Esophagus muscularis mucosa (tissue), 4 donors: ENCODE measurements at regions not wholly inside any gene's neighbourhood (a gene's known extent, or its start where the extent isn't known, plus 50 kb on each side); places are given as distances from the start of the nearest gene placed in this dataset.

Source experiments
- DNase-seq: peaks from one replicate; pipeline ENCODE4 v3.0.0-alpha.2; 2017; ENCODE audit errors: extremely low spot score
- H3K27ac ChIP-seq, 4 donors: fragments of 200-600 bp; sonication (generic); replicated peaks in 1 of 4; 1 replicate in 3 of 4; 2 replicates in 1 of 4; pipeline ENCODE4 v1.5.1; 2016 to 2019; ENCODE audit warnings: mild to moderate bottlenecking in 1 of 4
- H3K27me3 ChIP-seq, 4 donors: fragments of 200-600 bp; sonication (generic); one replicate each; pipeline versions ENCODE4 v1.5.1 to v1.6.0; 2016 to 2019
- H3K36me3 ChIP-seq, 4 donors: fragments of 200-600 bp; sonication (generic); one replicate each; pipeline ENCODE4 v1.5.1; 2016 to 2019
- H3K4me1 ChIP-seq, 4 donors: fragments of 200-600 bp; sonication (generic); one replicate each; pipeline ENCODE4 v1.5.1; 2016 to 2019
- H3K4me3 ChIP-seq, 4 donors: fragments of 200-600 bp; sonication (generic); 1 replicate in 2 of 4; 2 replicates in 2 of 4; pipeline ENCODE4 v1.5.1; 2016 to 2019; ENCODE audit warnings: mild to moderate bottlenecking in 4 of 4, moderate library complexity in 1 of 4
- H3K9me3 ChIP-seq, 4 donors: fragments of 200-600 bp; sonication (generic); 1 replicate in 3 of 4; 2 replicates in 1 of 4; pipeline ENCODE4 v1.5.1; 2016 to 2019
- CTCF ChIP-seq, 3 experiments: fragments of 200-600 bp in 2 of 3; fragments of 450-650 bp in 1 of 3; sonication (generic) in 2 of 3; IDR thresholded peaks; one replicate each; pipeline ENCODE4 v1.5.1; 2017 to 2019; ENCODE audit warnings: antibody characterized with exemption in 3 of 3, mild to moderate bottlenecking in 2 of 3, moderate library complexity in 1 of 3
- EP300 ChIP-seq: sonication (generic); formaldehyde crosslinking; IDR thresholded peaks from one replicate; pipeline ENCODE4 v1.6.1; 2017; ENCODE audit warnings: antibody characterized with exemption
- POLR2A ChIP-seq: fragments of 450-650 bp; IDR thresholded peaks from one replicate; pipeline ENCODE4 v1.6.1; 2017; ENCODE audit warnings: antibody characterized with exemption, moderate library complexity, mild to moderate bottlenecking, low read depth
- POLR2AphosphoS5 ChIP-seq, 2 donors: sonication (generic); formaldehyde crosslinking; IDR thresholded peaks; one replicate each; pipeline ENCODE4 v1.6.1; 2017; ENCODE audit warnings: antibody characterized with exemption in 2 of 2
- WGBS: methylation state at CpG from one replicate; pipeline ENCODE4 v1.1.5; 2018; 5-methylcytosine and 5-hydroxymethylcytosine counted together
- intact Hi-C: fragments of 100-400 bp; cut with DNase I; formaldehyde crosslinking; loops from one replicate; pipeline ENCODE4 v1.15.1; 2023

GRCh38 chr3:139280027-139280671 is 63.7 kb upstream of the MRPS22 start:
- peaks cover 0 to 16% (median 0%) of the 10 kb centered on the region in 4 donors for H3K9me3 ChIP-seq
- intact Hi-C loops = no loop called here
- DNase-seq = no peak
- H3K4me3 ChIP-seq = no peak overlapping the region
- WGBS = 88% methylated on average over 3 of the region's 3 CpGs
- no peaks in the 10 kb centered on the region for H3K4me1 ChIP-seq
- no peak overlapping the region for H3K27ac ChIP-seq
- H3K27me3 ChIP-seq = no peaks in the 10 kb centered on the region
- no peak for TF ChIP-seq CTCF (IDR thresholded peaks at IDR 0.05)
- TF ChIP-seq POLR2A = no peak
- no peaks in the 10 kb centered on the region for H3K36me3 ChIP-seq

- H3K27me3 ChIP-seq = no peaks in the 10 kb centered on the region
- TF ChIP-seq EP300 (no peak), POLR2AphosphoS5 (IDR thresholded peaks at IDR 0.05) (no peak), CTCF (IDR thresholded peaks at IDR 0.05) (no peak), POLR2A (no peak)
- H3K4me3 ChIP-seq = no peak overlapping the region
- H3K27ac ChIP-seq = no peak overlapping the region
- no peaks in the 10 kb centered on the region for H3K36me3 ChIP-seq
- WGBS = 100% methylated on average over 2 of the region's 2 CpGs
- intact Hi-C loops = no loop called here
- no peaks in the 10 kb centered on the region for H3K4me1 ChIP-seq
- H3K9me3 ChIP-seq = peaks cover 0 to 16% (median 0%) of the 10 kb centered on the region in 4 donors
- DNase-seq = no peak
Observed at GRCh38 chr3:139281096-139281495, 62.7 kb upstream of the MRPS22 start.

- DNase-seq = no peak
- intact Hi-C loops = no loop called here
- no peak overlapping the region for H3K27ac ChIP-seq
- H3K36me3 ChIP-seq = no peaks in the 10 kb centered on the region
- TF ChIP-seq EP300 (no peak), POLR2A (no peak), POLR2AphosphoS5 (IDR thresholded peaks at IDR 0.05) (no peak), CTCF (IDR thresholded peaks at IDR 0.05) (no peak)
- H3K4me3 ChIP-seq = no peak overlapping the region
- peaks cover 0 to 12% (median 0%) of the 10 kb centered on the region in 4 donors for H3K9me3 ChIP-seq
- H3K27me3 ChIP-seq = no peaks in the 10 kb centered on the region
- WGBS = 87% methylated on average over 11 of the region's 16 CpGs
- no peaks in the 10 kb centered on the region for H3K4me1 ChIP-seq
Observed at GRCh38 chr3:139281522-139282196, 62.2 kb upstream of the MRPS22 start.

GRCh38 chr3:139283301-139283700 is 60.5 kb upstream of the MRPS22 start:
- WGBS = 77% methylated on average over 4 of the region's 4 CpGs
- Histone ChIP-seq H3K4me3 (no peak overlapping the region), H3K4me1 (peaks cover 0 to 11% (median 0%) of the 10 kb centered on the region in 4 donors), H3K27me3 (no peaks in the 10 kb centered on the region), H3K9me3 (peaks cover 0 to 4% (median 0%) of the 10 kb centered on the region in 4 donors), H3K36me3 (no peaks in the 10 kb centered on the region), H3K27ac (no peak overlapping the region)
- no peak for TF ChIP-seq CTCF (IDR thresholded peaks at IDR 0.05)
- TF ChIP-seq EP300 = no peak
- TF ChIP-seq POLR2A = no peak
- TF ChIP-seq POLR2AphosphoS5 (IDR thresholded peaks at IDR 0.05) = no peak
- no peak for DNase-seq
- intact Hi-C loops = no loop called here

GRCh38 chr3:139284221-139284620 is 59.6 kb upstream of the MRPS22 start:
- Histone ChIP-seq H3K36me3 (no peaks in the 10 kb centered on the region), H3K9me3 (no peaks in the 10 kb centered on the region), H3K27me3 (no peaks in the 10 kb centered on the region), H3K27ac (no peak overlapping the region), H3K4me1 (peaks cover 0 to 12% (median 0%) of the 10 kb centered on the region in 4 donors), H3K4me3 (no peak overlapping the region)
- TF ChIP-seq POLR2A = no peak
- TF ChIP-seq CTCF (IDR thresholded peaks at IDR 0.05) = no peak
- no peak for TF ChIP-seq POLR2AphosphoS5 (IDR thresholded peaks at IDR 0.05)
- no peak for TF ChIP-seq EP300
- 66% methylated on average over 4 of the region's 4 CpGs for WGBS
- intact Hi-C loops = no loop called here
- DNase-seq = no peak
